Central memory CD8-positive, alpha-beta T cell (primary cell): ENCODE measurements at regions not wholly inside any gene's neighbourhood (a gene's known extent, or its start where the extent isn't known, plus 50 kb on each side); places are given as distances from the start of the nearest gene placed in this dataset.

Experiments
- ATAC-seq: fragments of 150-1000 bp; cut with Tn5 transposase; replicated peaks from 2 replicates; pipeline ENCODE4 v1.10.0; 2022; ENCODE audit warnings: mild to moderate bottlenecking, moderate FRiP score, moderate number of reproducible peaks; ENCODE audit not compliant: poor library complexity, severe bottlenecking; ENCODE audit errors: extremely low read depth
- DNase-seq, 2 donors: peaks; one replicate each; pipeline ENCODE4 v3.0.0; 2021; ENCODE audit warnings: low spot score in 2 of 2
- H3K27ac Mint-ChIP-seq: one replicate; pipeline ENCODE4 v1.8.0; 2022; ENCODE audit warnings: low read depth, mild to moderate bottlenecking, moderate library complexity, mixed read lengths
- H3K27me3 Mint-ChIP-seq: one replicate; pipeline ENCODE4 v1.8.0; 2022; ENCODE audit warnings: mixed read lengths
- H3K36me3 Mint-ChIP-seq: one replicate; pipeline ENCODE4 v1.8.0; 2022; ENCODE audit warnings: mild to moderate bottlenecking, moderate library complexity, mixed read lengths; ENCODE audit not compliant: insufficient read depth
- H3K4me1 Mint-ChIP-seq: one replicate; pipeline ENCODE4 v1.8.0; 2022; ENCODE audit warnings: mixed read lengths
- H3K4me3 Mint-ChIP-seq: one replicate; pipeline ENCODE4 v1.8.0; 2022; ENCODE audit warnings: mild to moderate bottlenecking, moderate library complexity, mixed read lengths
- H3K9me3 Mint-ChIP-seq: one replicate; pipeline ENCODE4 v1.8.0; 2022; ENCODE audit warnings: mixed read lengths

GRCh38 chr11:15406851-15407351, 292.2 kb downstream of the INSC start:
- H3K36me3 Mint-ChIP-seq, result no peaks in the 10 kb centered on the region
- no peaks in the 10 kb centered on the region for H3K4me1 Mint-ChIP-seq
- no peaks in the 10 kb centered on the region for H3K27me3 Mint-ChIP-seq
- H3K9me3 Mint-ChIP-seq, result peaks cover 7% of the 10 kb centered on the region
- DNase-seq (no peak), ATAC-seq (no peak)
- H3K27ac Mint-ChIP-seq, result no peak overlapping the region
- H3K4me3 Mint-ChIP-seq, result no peak overlapping the region

DNA sequence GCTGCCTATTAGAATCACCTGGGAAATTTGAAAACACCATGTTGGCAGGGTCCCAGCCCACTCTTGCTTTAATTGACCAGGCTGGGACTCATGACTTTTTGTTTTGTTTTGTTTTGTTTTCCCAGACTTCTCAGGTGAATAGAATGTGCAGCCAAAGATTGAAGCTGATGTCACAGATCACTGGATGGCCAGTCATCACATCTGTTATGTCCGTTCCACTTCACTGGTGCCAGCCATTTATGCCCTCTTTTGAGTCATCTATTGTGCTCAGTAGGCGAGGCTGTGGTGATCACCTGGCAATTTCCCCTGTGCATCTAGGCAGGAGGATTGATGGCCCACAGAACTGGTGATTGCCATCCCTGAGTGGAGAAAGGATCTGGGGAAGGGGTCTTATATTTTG, 297.3 kb downstream of the INSC start:
- ATAC-seq, result no peak
- H3K4me3 Mint-ChIP-seq, result no peak overlapping the region
- no peaks in the 10 kb centered on the region for H3K36me3 Mint-ChIP-seq
- H3K4me1 Mint-ChIP-seq, result no peaks in the 10 kb centered on the region
- no peak for DNase-seq
- H3K9me3 Mint-ChIP-seq, result peaks cover 13% of the 10 kb centered on the region
- H3K27me3 Mint-ChIP-seq, result no peaks in the 10 kb centered on the region
- H3K27ac Mint-ChIP-seq, result no peak overlapping the region

GRCh38 chr11:15418921-15419320, 304.2 kb downstream of the INSC start:
- no peaks in the 10 kb centered on the region for H3K36me3 Mint-ChIP-seq
- no peak for DNase-seq
- H3K4me1 Mint-ChIP-seq, result no peaks in the 10 kb centered on the region
- no peak overlapping the region for H3K4me3 Mint-ChIP-seq
- ATAC-seq, result no peak
- H3K27ac Mint-ChIP-seq, result no peak overlapping the region
- H3K9me3 Mint-ChIP-seq, result peaks cover 8% of the 10 kb centered on the region
- no peaks in the 10 kb centered on the region for H3K27me3 Mint-ChIP-seq

GRCh38 chr11:15419696-15420095, 305.0 kb downstream of the INSC start:
- H3K4me1 Mint-ChIP-seq, result no peaks in the 10 kb centered on the region

GRCh38 chr11:15430381-15430780, 315.7 kb downstream of the INSC start:
- DNase-seq (no peak), ATAC-seq (no peak)
- Mint-ChIP-seq H3K27ac (no peak overlapping the region), H3K4me1 (no peaks in the 10 kb centered on the region), H3K9me3 (no peaks in the 10 kb centered on the region), H3K4me3 (no peak overlapping the region), H3K27me3 (no peaks in the 10 kb centered on the region), H3K36me3 (no peaks in the 10 kb centered on the region)

More at GRCh38 chr11:15419696-15420095, 305.0 kb downstream of the INSC start:
- Mint-ChIP-seq H3K27ac (no peak overlapping the region), H3K9me3 (peaks cover 6% of the 10 kb centered on the region), H3K4me3 (no peak overlapping the region), H3K36me3 (no peaks in the 10 kb centered on the region), H3K27me3 (no peaks in the 10 kb centered on the region)
- DNase-seq (no peak), ATAC-seq (no peak)

DNA sequence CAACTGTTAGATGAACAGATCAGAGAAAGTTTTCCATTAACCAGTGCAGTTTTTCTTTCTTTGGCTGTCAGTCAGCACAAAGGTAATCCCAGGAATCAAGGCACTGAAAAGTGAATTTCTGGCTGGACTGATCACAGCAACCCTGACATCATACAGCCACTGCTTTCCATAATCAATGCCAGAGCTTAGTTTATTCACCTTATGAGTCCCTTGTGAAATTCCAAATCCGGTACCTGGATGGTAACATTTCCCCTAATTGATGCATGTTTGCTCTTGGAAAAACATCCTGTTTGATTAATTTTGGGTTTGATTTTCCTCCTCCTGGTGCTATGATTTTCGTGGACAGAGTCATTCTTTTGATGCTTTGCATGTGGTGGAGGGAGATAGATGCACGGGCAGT, 319.8 kb downstream of the INSC start:
- Mint-ChIP-seq H3K27me3 (no peaks in the 10 kb centered on the region), H3K9me3 (no peaks in the 10 kb centered on the region), H3K4me3 (no peak overlapping the region), H3K36me3 (no peaks in the 10 kb centered on the region), H3K27ac (no peak overlapping the region), H3K4me1 (no peaks in the 10 kb centered on the region)
- ATAC-seq (no peak), DNase-seq (no peak)

- Mint-ChIP-seq H3K4me3 (no peak overlapping the region), H3K36me3 (peaks cover 2% of the 10 kb centered on the region), H3K27me3 (no peaks in the 10 kb centered on the region), H3K4me1 (no peaks in the 10 kb centered on the region), H3K27ac (no peak overlapping the region), H3K9me3 (peaks cover 16% of the 10 kb centered on the region)
- no peak for ATAC-seq
- no peak for DNase-seq
Observed at GRCh38 chr11:15446315-15446714, 331.6 kb downstream of the INSC start.

GRCh38 chr11:15446929-15447328, 332.2 kb downstream of the INSC start:
- Mint-ChIP-seq H3K4me1 (no peaks in the 10 kb centered on the region), H3K27ac (no peak overlapping the region), H3K4me3 (no peak overlapping the region), H3K27me3 (no peaks in the 10 kb centered on the region), H3K9me3 (peaks cover 16% of the 10 kb centered on the region), H3K36me3 (peaks cover 2% of the 10 kb centered on the region)
- no peak for ATAC-seq
- DNase-seq, result no peak

DNA sequence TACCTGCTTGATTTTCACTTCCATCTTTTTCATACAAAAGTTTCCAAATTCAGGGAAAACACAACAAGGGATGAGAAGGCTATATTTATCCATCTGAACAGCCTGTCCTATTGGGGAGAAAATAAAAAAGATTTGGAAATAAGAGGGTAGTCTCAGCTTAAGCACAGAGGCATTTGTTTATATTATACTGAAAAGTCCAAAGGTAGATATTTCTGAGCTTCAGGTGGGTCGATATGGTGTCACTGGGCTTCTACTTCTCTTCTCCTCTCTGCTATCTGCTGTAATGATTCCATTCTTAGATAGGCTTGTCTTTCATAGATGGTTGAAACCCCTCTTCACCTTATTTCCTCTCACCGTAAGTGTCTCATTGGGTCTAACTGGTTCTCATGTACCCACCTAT, 337.0 kb downstream of the INSC start:
- Mint-ChIP-seq H3K27ac (no peak overlapping the region), H3K9me3 (peaks cover 17% of the 10 kb centered on the region), H3K4me1 (no peaks in the 10 kb centered on the region), H3K27me3 (no peaks in the 10 kb centered on the region), H3K36me3 (no peaks in the 10 kb centered on the region), H3K4me3 (no peak overlapping the region)
- ATAC-seq, result no peak
- DNase-seq, result no peak

GRCh38 chr11:15453211-15453765, 338.6 kb downstream of the INSC start:
- ATAC-seq, result no peak
- no peak overlapping the region for H3K27ac Mint-ChIP-seq
- no peaks in the 10 kb centered on the region for H3K36me3 Mint-ChIP-seq
- H3K9me3 Mint-ChIP-seq, result peaks cover 17% of the 10 kb centered on the region
- H3K27me3 Mint-ChIP-seq, result no peaks in the 10 kb centered on the region
- no peaks in the 10 kb centered on the region for H3K4me1 Mint-ChIP-seq
- DNase-seq, result no peak
- no peak overlapping the region for H3K4me3 Mint-ChIP-seq

DNA sequence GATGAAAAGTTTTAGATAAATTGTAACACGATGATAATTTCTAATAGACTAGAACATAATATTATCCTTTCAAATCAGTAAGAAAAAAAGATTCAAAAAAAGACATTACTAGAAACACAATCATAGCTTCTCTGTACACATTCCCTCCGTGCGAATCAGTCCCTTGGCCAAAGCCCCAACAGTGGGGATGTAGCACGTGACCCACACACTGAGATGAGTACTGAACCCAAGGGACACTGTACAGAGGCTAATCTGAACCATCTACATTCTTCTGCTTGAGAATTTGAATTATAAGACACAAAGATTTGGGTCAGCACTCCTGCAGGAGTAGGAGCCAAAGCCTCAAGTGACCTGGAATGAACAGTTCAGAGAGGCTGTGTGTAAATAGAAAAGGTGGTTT, 353.7 kb downstream of the INSC start:
- no peak overlapping the region for H3K4me3 Mint-ChIP-seq
- no peaks in the 10 kb centered on the region for H3K4me1 Mint-ChIP-seq
- no peaks in the 10 kb centered on the region for H3K36me3 Mint-ChIP-seq
- no peaks in the 10 kb centered on the region for H3K27me3 Mint-ChIP-seq
- no peak for ATAC-seq
- no peak for DNase-seq
- no peak overlapping the region for H3K27ac Mint-ChIP-seq
- peaks cover 6% of the 10 kb centered on the region for H3K9me3 Mint-ChIP-seq

- H3K36me3 Mint-ChIP-seq, result peaks cover 1% of the 10 kb centered on the region
- DNase-seq (no peak), ATAC-seq (no peak)
- H3K27ac Mint-ChIP-seq, result no peak overlapping the region
- no peaks in the 10 kb centered on the region for H3K4me1 Mint-ChIP-seq
- H3K27me3 Mint-ChIP-seq, result no peaks in the 10 kb centered on the region
- peaks cover 4% of the 10 kb centered on the region for H3K9me3 Mint-ChIP-seq
- no peak overlapping the region for H3K4me3 Mint-ChIP-seq
Observed at GRCh38 chr11:15471048-15471894, 356.5 kb downstream of the INSC start.
